Lung (tissue), 11 donors: ENCODE measurements at regions not wholly inside any gene's neighbourhood (a gene's known extent, or its start where the extent isn't known, plus 50 kb on each side); places are given as distances from the start of the nearest gene placed in this dataset.
"Not testable (repeated sequence)": the region's sequence is repeated elsewhere in the genome, so short reads cannot be mapped to it uniquely, and the experiment has no call there.

Experiments
- ATAC-seq: fragments of 200-7000 bp; cut with Tn5 transposase; one replicate; pipeline ENCODE4 v1.9.1; 2020; ENCODE audit warnings: moderate number of reproducible peaks; ENCODE audit not compliant: insufficient read depth, low FRiP score
- DNase-seq, 3 donors: peaks; one replicate each; pipeline ENCODE4 v3.0.0-alpha.2; 2013 to 2017
- H3K27ac ChIP-seq, 2 donors: one replicate each; pipeline ENCODE4 v1.5.1; 2013; ENCODE audit warnings: mild to moderate bottlenecking in 2 of 2, moderate library complexity in 2 of 2, control low read depth in 1 of 2, inconsistent platforms in 1 of 2, low read depth in 1 of 2, low read length in 1 of 2
- H3K27me3 ChIP-seq, 3 donors: one replicate each; pipeline ENCODE4 v1.5.1; 2013; ENCODE audit warnings: low read length in 2 of 3; ENCODE audit not compliant: control insufficient read depth in 3 of 3, insufficient read depth in 3 of 3
- H3K36me3 ChIP-seq, 4 donors: one replicate each; pipeline ENCODE4 v1.5.1; 2013; ENCODE audit warnings: low read length in 4 of 4, mild to moderate bottlenecking in 1 of 4, moderate library complexity in 1 of 4; ENCODE audit not compliant: control insufficient read depth in 4 of 4, insufficient read depth in 4 of 4
- H3K4me1 ChIP-seq, 5 donors: one replicate each; pipeline ENCODE4 v1.5.1; 2013; ENCODE audit warnings: low read length in 5 of 5, mild to moderate bottlenecking in 2 of 5, moderate library complexity in 1 of 5; ENCODE audit not compliant: control insufficient read depth in 5 of 5, insufficient read depth in 5 of 5
- H3K4me3 ChIP-seq: one replicate; pipeline ENCODE4 v1.5.1; 2013; ENCODE audit warnings: mild to moderate bottlenecking, control low read depth, moderate library complexity
- H3K9ac ChIP-seq, 2 donors: one replicate each; pipeline ENCODE4 v1.5.1; 2013; ENCODE audit warnings: low read length in 2 of 2, control low read depth in 1 of 2; ENCODE audit not compliant: insufficient read depth in 1 of 2
- H3K9me3 ChIP-seq, 4 donors: one replicate each; pipeline ENCODE4 v1.5.1; 2013; ENCODE audit warnings: low read length in 3 of 4, mild to moderate bottlenecking in 1 of 4, moderate library complexity in 1 of 4; ENCODE audit not compliant: control insufficient read depth in 4 of 4, insufficient read depth in 3 of 4
- WGBS, 2 donors: extraction: QIAGEN DNeasy Blood & Tissue Kit; methylation state at CpG; one replicate each; pipeline ENCODE4 v1.1.7; 2013; 5-methylcytosine and 5-hydroxymethylcytosine counted together
- TF ChIP-seq, protein P1 (sequence below): IDR thresholded peaks from 2 replicates; pipeline ENCODE4 v1.5.1; 2012; ENCODE audit warnings: mild to moderate bottlenecking; ENCODE audit errors: control extremely low read depth, extremely low read depth
- donor health status: control.
- donor health status: control.
- donor health status: Bipolar disorder and iron deficiency.
- donor health status: healthy.
- donor health status: DM: yes; HTN: yes; CAD: no.

DNA sequence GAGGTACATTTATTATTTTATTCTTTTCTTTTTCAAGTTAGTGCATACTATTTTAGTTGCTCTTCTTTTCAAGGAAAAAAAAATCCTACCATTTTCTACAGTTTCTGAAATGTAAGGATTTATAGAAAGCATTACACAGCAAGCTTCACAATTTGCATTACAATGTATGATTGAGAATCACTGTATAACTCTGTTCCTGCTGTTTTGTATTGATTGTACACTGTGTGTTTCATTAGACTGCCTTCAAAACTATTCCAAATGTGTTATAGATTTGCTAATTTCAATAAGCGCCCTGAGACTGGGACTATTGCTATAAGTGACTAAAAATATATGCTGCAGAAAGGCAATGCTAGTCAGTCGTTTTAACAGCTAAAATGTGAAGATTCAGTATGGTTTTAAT lies 479.7 kb upstream of the EYS start:
- Histone ChIP-seq H3K4me3 (no peak overlapping the region), H3K27me3 (no peaks in the 10 kb centered on the region), H3K9me3 (peaks cover 0 to 2% (median 0%) of the 10 kb centered on the region in 4 donors), H3K4me1 (no peaks in the 10 kb centered on the region), H3K36me3 (no peaks in the 10 kb centered on the region), H3K27ac (no peak overlapping the region), H3K9ac (no peak overlapping the region)
- TF ChIP-seq, protein P1, sequence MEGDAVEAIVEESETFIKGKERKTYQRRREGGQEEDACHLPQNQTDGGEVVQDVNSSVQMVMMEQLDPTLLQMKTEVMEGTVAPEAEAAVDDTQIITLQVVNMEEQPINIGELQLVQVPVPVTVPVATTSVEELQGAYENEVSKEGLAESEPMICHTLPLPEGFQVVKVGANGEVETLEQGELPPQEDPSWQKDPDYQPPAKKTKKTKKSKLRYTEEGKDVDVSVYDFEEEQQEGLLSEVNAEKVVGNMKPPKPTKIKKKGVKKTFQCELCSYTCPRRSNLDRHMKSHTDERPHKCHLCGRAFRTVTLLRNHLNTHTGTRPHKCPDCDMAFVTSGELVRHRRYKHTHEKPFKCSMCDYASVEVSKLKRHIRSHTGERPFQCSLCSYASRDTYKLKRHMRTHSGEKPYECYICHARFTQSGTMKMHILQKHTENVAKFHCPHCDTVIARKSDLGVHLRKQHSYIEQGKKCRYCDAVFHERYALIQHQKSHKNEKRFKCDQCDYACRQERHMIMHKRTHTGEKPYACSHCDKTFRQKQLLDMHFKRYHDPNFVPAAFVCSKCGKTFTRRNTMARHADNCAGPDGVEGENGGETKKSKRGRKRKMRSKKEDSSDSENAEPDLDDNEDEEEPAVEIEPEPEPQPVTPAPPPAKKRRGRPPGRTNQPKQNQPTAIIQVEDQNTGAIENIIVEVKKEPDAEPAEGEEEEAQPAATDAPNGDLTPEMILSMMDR = no peak
- 69 to 76% methylated on average over 2 of the region's 2 CpGs for WGBS, 2 donors
- DNase-seq (no peak), ATAC-seq (no peak)

DNA sequence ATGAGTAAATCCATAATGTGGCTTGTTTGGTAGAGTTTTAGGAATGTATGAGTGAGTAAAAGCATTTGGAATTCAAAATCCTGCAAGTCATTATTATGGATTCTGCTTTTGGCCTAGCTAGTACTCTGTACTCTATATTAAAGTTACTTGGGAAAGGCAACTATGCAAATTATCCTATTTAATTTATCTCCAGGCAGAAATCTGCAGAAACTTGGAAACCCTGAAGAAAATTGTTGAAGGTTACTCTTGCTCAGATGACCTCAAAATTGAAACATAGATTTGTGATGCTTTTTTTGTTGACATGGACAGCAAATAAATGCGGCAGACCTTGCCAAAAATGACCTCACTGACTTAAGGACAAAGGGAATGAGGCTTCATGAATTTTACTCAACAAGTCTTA lies 477.1 kb upstream of the EYS start:
- Histone ChIP-seq H3K4me3 (no peak overlapping the region), H3K27ac (no peak overlapping the region), H3K36me3 (no peaks in the 10 kb centered on the region), H3K4me1 (peaks cover 0 to 5% (median 0%) of the 10 kb centered on the region in 5 donors), H3K9me3 (peaks cover 0 to 2% (median 0%) of the 10 kb centered on the region in 4 donors), H3K9ac (no peak overlapping the region), H3K27me3 (no peaks in the 10 kb centered on the region)
- DNase-seq (peak in 2 of 3 donors; percentile 37 to 46), ATAC-seq (no peak)
- TF ChIP-seq, protein P1 = no peak
- 67 to 75% methylated on average over 1 of the region's 1 CpG for WGBS, 2 donors

DNA sequence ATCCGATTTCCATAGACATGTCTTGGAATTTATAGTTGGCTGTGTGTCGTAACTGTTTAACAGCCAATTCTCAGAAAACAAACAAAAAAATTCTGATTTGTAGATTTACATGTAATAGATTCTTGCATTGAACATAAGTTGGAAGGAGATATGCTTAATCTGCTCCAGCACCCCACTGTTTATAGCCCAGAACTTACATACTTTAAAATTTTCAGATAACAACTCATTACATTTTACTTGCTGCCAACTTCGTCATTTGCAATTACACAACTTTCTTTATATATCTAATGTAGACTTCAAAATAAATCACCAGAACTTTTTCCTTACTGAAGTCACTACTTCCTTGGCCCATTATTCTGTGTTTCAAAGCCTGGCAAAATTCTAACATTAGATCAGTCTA lies 472.3 kb upstream of the EYS start:
- H3K27me3 ChIP-seq = no peaks in the 10 kb centered on the region
- peaks cover 0 to 5% (median 0%) of the 10 kb centered on the region in 5 donors for H3K4me1 ChIP-seq
- no peak overlapping the region for H3K4me3 ChIP-seq
- 72 to 82% methylated on average over 3 of the region's 3 CpGs for WGBS, 2 donors
- ATAC-seq (no peak), DNase-seq (peak in 2 of 3 donors; percentile 90 to 94)
- no peaks in the 10 kb centered on the region for H3K9me3 ChIP-seq
- H3K36me3 ChIP-seq = no peaks in the 10 kb centered on the region
- TF ChIP-seq, protein P1 = no peak
- H3K27ac ChIP-seq = no peak overlapping the region
- no peak overlapping the region for H3K9ac ChIP-seq

DNA sequence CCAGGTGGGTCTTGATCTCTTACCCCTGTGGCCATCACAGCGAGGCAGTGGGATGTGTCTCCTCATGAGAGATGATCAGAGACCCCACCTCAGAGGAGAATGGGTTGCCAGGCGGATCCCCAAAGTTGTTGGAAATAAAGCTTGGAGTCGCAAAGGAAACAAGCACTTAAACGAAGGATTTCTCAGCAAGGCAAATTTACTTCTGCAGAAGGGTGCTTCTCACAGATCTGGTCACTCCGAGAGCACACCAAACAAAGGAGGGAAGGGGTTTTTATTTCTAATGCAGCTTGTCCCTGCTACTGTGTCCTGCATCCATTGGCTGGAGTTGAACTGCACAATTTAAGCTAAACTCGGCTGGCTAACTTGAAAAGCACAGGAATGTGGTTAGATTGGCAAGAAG lies 466.6 kb upstream of the EYS start:
- DNase-seq (no peak), ATAC-seq (no peak)
- H3K27ac ChIP-seq = no peak overlapping the region
- 86 to 87% methylated on average over 6 of the region's 6 CpGs for WGBS, 2 donors
- H3K9ac ChIP-seq = no peak overlapping the region
- peaks cover 0 to 8% (median 3%) of the 10 kb centered on the region in 4 donors for H3K9me3 ChIP-seq
- H3K4me3 ChIP-seq = no peak overlapping the region
- no peaks in the 10 kb centered on the region for H3K4me1 ChIP-seq
- TF ChIP-seq, protein P1 = no peak
- H3K36me3 ChIP-seq = no peaks in the 10 kb centered on the region
- no peaks in the 10 kb centered on the region for H3K27me3 ChIP-seq

DNA sequence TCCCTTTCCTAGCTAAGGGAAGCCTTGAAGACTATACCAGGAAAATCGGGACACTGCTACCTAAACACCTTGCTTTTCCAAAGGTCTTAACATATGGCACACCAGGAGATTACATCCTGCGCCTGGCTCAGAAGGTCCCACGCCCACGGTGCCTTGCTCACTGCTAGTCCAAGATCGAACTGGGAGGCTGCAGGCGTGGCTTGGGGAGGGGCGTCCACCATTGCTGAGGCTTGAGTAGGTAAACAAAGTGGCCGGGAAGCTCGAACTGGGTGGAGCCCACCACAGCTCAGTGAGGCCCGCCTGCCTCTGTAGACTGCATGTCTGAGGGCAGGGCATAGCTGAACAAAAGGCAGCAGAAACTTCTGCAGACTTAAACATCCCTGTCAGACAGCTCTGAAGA lies 459.7 kb upstream of the EYS start:
- WGBS, 2 donors = 88 to 92% methylated on average over 10 of the region's 10 CpGs
- DNase-seq, H3K4me1 ChIP-seq, H3K36me3 ChIP-seq, H3K27ac ChIP-seq, ATAC-seq, H3K27me3 ChIP-seq, H3K4me3 ChIP-seq, H3K9ac ChIP-seq: not testable (repeated sequence)
- H3K9me3 ChIP-seq = peaks cover 0 to 14% (median 4%) of the 10 kb centered on the region in 4 donors
